Body of pancreas (tissue), 4 donors: ENCODE measurements at regions not wholly inside any gene's neighbourhood (a gene's known extent, or its start where the extent isn't known, plus 50 kb on each side); places are given as distances from the start of the nearest gene placed in this dataset.

Source experiments
- ATAC-seq: fragments of 150-250 bp; one replicate; pipeline ENCODE4 v1.9.1; 2016
- DNase-seq, 4 donors: peaks; one replicate each; pipeline ENCODE4 v3.0.0-alpha.2; 2019
- H3K27ac ChIP-seq, 4 donors: fragments of 200-600 bp; sonication (generic); 1 replicate in 3 of 4; 2 replicates in 1 of 4; pipeline versions ENCODE4 v1.5.1 to v1.6.1; 2016 to 2019; ENCODE audit warnings: mild to moderate bottlenecking in 1 of 4, mixed read lengths in 1 of 4, moderate library complexity in 1 of 4
- H3K27me3 ChIP-seq, 2 donors: fragments of 200-600 bp; sonication (generic); one replicate each; pipeline ENCODE4 v1.6.0; 2016; ENCODE audit warnings: mild to moderate bottlenecking in 1 of 2
- H3K36me3 ChIP-seq, 2 donors: fragments of 200-600 bp; sonication (generic); replicated peaks in 1 of 2; 2 replicates each; pipeline ENCODE4 v1.5.1; 2016; ENCODE audit warnings: low read depth in 2 of 2; ENCODE audit not compliant: insufficient read depth in 1 of 2
- H3K4me1 ChIP-seq: fragments of 200-600 bp; sonication (generic); one replicate; pipeline ENCODE4 v1.6.0; 2016
- H3K4me3 ChIP-seq, 2 donors: fragments of 200-600 bp; sonication (generic); 1 replicate in 1 of 2; 2 replicates in 1 of 2; pipeline ENCODE4 v1.5.1; 2016 to 2019
- H3K9me3 ChIP-seq, 3 donors: fragments of 200-600 bp; sonication (generic); 1 replicate in 2 of 3; 2 replicates in 1 of 3; pipeline ENCODE4 v1.5.1; 2016
- POLR2A ChIP-seq, 3 donors: fragments of 450-650 bp; IDR thresholded peaks; one replicate each; pipeline ENCODE4 v1.6.1; 2016; ENCODE audit warnings: antibody characterized with exemption in 3 of 3, mild to moderate bottlenecking in 2 of 3
- WGBS, 2 donors: methylation state at CpG; one replicate each; pipeline ENCODE4 v1.1.5; 2017; 5-methylcytosine and 5-hydroxymethylcytosine counted together
- intact Hi-C: fragments of 100-400 bp; cut with DNase I; formaldehyde crosslinking; loops from one replicate; pipeline ENCODE4 v1.15.1; 2023
- TF ChIP-seq, protein P1 (sequence below), 7 experiments: fragments of 450-650 bp in 4 of 7; fragments of 200-600 bp in 3 of 7; sonication (generic) in 3 of 7; IDR thresholded peaks; one replicate each; pipeline ENCODE4 v1.5.1; 2016 to 2019; ENCODE audit warnings: antibody characterized with exemption in 7 of 7

DNA sequence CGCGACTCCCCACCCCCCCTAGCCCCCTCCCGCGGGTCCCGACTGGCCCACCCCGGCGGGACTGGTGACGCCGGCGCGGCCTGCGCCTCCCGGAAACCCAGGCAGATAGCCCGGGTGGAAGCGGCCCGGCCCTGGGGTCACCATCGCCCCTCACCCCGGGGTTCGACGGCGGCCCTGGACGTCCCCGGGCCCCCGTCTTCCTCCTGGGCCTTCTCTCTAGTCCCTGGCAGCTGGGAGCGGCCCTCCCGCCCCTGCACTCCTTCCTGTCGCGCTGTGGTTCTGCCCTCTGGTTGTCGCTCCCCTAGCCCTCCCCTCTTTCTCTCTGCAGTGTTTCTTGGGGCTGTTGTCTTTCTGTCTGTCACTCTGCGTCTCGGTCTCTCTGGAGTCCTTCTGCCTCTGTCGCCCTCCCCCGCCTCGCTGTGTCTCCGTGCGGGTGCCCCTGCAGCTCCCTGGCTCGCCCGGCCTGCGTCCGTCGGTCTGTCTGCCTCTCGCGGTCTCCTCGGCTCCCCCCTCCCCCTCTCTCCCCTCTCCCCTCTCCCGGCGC lies 90.5 kb upstream of the PAX2 start:
- Histone ChIP-seq H3K4me3 (no peak overlapping the region), H3K27me3 (peaks cover 0 to 52% of the 10 kb centered on the region in 2 donors), H3K27ac (no peak overlapping the region), H3K9me3 (no peaks in the 10 kb centered on the region), H3K4me1 (peaks cover 38% of the 10 kb centered on the region), H3K36me3 (no peaks in the 10 kb centered on the region)
- intact Hi-C loops = no loop called here
- 2 to 3% methylated on average over 18 to 41 of the region's 46 CpGs for WGBS, 2 donors
- DNase-seq (no peak), ATAC-seq (no peak)
- TF ChIP-seq POLR2A (IDR thresholded peaks at IDR 0.05) = no peak
- TF ChIP-seq, protein P1, sequence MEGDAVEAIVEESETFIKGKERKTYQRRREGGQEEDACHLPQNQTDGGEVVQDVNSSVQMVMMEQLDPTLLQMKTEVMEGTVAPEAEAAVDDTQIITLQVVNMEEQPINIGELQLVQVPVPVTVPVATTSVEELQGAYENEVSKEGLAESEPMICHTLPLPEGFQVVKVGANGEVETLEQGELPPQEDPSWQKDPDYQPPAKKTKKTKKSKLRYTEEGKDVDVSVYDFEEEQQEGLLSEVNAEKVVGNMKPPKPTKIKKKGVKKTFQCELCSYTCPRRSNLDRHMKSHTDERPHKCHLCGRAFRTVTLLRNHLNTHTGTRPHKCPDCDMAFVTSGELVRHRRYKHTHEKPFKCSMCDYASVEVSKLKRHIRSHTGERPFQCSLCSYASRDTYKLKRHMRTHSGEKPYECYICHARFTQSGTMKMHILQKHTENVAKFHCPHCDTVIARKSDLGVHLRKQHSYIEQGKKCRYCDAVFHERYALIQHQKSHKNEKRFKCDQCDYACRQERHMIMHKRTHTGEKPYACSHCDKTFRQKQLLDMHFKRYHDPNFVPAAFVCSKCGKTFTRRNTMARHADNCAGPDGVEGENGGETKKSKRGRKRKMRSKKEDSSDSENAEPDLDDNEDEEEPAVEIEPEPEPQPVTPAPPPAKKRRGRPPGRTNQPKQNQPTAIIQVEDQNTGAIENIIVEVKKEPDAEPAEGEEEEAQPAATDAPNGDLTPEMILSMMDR (IDR thresholded peaks at IDR 0.05) = no peak

DNA sequence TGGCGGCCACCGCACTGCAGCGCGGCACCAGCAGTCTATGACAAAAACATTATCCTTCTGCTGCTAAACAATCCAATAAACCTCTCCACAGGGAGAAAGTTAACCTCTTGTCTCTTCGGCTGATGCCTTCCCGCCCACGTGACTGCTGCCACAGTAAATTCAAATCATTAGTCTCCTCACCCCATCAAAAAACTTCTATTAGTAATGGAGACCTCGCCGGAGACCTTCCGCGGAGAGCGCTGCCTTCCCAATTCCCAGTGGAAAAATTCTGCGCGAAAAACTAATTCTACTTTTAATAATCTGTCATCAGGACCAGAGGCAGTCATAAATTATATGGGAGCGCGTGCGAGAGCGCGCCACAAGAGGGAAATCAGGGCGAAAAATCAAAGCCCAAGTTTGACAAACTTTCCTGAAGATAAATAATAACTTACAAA lies 90.0 kb upstream of the PAX2 start:
- Histone ChIP-seq H3K27me3 (peaks cover 0 to 57% of the 10 kb centered on the region in 2 donors), H3K4me3 (no peak overlapping the region), H3K27ac (no peak overlapping the region), H3K9me3 (no peaks in the 10 kb centered on the region), H3K36me3 (no peaks in the 10 kb centered on the region), H3K4me1 (peaks cover 38% of the 10 kb centered on the region)
- TF ChIP-seq POLR2A (IDR thresholded peaks at IDR 0.05) = no peak
- TF ChIP-seq, protein P1 (IDR thresholded peaks at IDR 0.05) = no peak
- 2 to 7% methylated on average over 20 of the region's 20 CpGs for WGBS, 2 donors
- no peak for DNase-seq
- no peak for ATAC-seq
- intact Hi-C loops = no loop called here

DNA sequence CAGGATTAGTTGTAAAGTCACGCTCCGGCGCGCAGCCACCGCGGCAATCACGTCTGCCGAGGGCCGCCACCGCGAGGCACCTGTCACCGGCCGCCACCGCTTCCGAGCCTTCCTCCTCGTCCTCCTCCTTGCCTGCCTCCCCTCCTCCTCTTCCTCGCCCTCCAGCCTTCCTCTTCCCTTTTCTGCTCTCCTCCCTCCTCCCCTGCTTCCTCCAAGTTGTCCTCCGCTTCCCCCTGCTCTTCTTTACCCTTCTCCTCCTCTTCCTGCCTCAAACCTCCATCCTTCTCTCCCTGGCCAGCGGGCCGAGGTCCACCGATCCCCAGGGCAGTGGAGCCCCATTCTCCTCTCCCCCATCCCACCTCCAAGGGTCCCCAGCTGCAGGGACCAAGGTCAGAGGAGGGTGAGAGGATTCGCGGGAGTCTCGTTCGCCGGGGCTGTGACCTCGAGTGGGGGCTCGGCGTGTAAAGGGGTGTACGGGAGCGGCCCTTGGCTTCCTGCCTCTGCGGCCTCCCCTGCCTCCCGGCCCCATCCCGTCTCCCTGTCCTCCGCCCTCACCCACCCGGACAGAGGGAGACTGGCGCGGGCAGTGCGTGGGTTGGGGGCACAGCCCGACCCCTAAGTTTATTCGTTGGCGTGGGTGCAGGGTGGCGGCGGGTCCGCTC lies 89.5 kb upstream of the PAX2 start:
- Histone ChIP-seq H3K27me3 (peaks cover 0 to 58% of the 10 kb centered on the region in 2 donors), H3K27ac (no peak overlapping the region), H3K36me3 (no peaks in the 10 kb centered on the region), H3K9me3 (no peaks in the 10 kb centered on the region), H3K4me3 (no peak overlapping the region), H3K4me1 (peaks cover 38% of the 10 kb centered on the region)
- ATAC-seq = no peak
- TF ChIP-seq, protein P1 (IDR thresholded peaks at IDR 0.05) = no peak
- no peak for TF ChIP-seq POLR2A (IDR thresholded peaks at IDR 0.05)
- no peak for DNase-seq
- intact Hi-C loops = no loop called here
- WGBS, 2 donors = 3 to 4% methylated on average over 25 to 44 of the region's 45 CpGs

DNA sequence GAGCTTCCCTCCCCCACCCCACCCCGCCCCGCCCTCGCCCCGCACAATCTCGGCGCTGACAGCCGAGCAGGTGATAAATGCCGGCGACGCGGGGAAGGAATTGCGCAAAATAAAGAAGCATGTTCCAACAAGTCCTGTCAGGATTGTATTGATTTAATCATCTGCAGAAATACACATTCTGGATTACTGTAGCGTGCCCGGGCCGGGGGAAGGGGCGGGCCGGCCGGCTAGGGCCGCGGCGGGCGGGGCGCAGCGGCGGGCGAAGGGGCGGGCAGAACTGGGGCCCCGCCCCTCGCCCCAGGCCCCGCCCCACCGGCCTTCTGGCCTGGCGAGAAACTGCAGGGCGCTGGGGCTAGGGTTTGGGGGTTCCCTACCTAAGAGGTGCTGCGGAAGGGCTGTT lies 88.9 kb upstream of the PAX2 start:
- Histone ChIP-seq H3K36me3 (no peaks in the 10 kb centered on the region), H3K27me3 (peaks cover 0 to 58% of the 10 kb centered on the region in 2 donors), H3K9me3 (no peaks in the 10 kb centered on the region), H3K4me3 (no peak overlapping the region), H3K27ac (no peak overlapping the region), H3K4me1 (peaks cover 38% of the 10 kb centered on the region)
- DNase-seq = peak; percentile 26 to 45 (median 38)
- intact Hi-C loops = no loop called here
- peak; percentile 70 for ATAC-seq
- TF ChIP-seq, protein P1 (IDR thresholded peaks at IDR 0.05) = no peak
- TF ChIP-seq POLR2A (IDR thresholded peaks at IDR 0.05) = no peak
- WGBS, 2 donors = 0 to 2% methylated on average over 26 to 28 of the region's 34 CpGs

DNA sequence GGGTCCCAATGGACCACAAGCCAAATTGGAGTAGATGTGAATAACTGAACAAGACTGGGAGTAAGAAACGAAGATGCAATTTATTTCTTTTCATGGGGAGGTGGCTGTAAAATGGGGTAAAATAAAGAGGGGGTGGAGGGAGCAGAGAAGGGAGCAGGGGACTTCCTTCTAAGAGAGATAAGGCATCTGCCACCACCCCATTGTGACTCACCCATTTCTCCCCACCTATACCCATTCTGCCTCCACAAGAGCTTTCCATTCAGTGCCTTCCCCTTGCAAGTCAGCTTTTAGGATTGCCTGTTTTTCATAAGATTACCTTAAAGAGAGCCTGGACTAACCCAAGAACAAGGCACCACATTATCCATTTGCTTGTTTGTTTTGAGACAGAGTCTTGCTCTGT lies 87.1 kb upstream of the PAX2 start:
- no peak for TF ChIP-seq POLR2A (IDR thresholded peaks at IDR 0.05)
- TF ChIP-seq, protein P1 (IDR thresholded peaks at IDR 0.05) = no peak
- intact Hi-C loops = no loop called here
- 38 to 67% methylated on average over 1 of the region's 1 CpG for WGBS, 2 donors

More for the DNA sequence above, 87.1 kb upstream of the PAX2 start:
- ATAC-seq = no peak
- H3K27ac ChIP-seq = no peak overlapping the region
- peaks cover 0 to 50% of the 10 kb centered on the region in 2 donors for H3K27me3 ChIP-seq
- H3K4me1 ChIP-seq = peaks cover 38% of the 10 kb centered on the region
- DNase-seq = no peak
- no peak overlapping the region for H3K4me3 ChIP-seq
- no peaks in the 10 kb centered on the region for H3K36me3 ChIP-seq
- H3K9me3 ChIP-seq = no peaks in the 10 kb centered on the region
